ENCODE measurements at regions not wholly inside any gene's neighbourhood (a gene's known extent, or its start where the extent isn't known, plus 50 kb on each side); places are given as distances from the start of the nearest gene placed in this dataset.
"Not testable (repeated sequence)": the region's sequence is repeated elsewhere in the genome, so short reads cannot be mapped to it uniquely, and the experiment has no call there.

DNA sequence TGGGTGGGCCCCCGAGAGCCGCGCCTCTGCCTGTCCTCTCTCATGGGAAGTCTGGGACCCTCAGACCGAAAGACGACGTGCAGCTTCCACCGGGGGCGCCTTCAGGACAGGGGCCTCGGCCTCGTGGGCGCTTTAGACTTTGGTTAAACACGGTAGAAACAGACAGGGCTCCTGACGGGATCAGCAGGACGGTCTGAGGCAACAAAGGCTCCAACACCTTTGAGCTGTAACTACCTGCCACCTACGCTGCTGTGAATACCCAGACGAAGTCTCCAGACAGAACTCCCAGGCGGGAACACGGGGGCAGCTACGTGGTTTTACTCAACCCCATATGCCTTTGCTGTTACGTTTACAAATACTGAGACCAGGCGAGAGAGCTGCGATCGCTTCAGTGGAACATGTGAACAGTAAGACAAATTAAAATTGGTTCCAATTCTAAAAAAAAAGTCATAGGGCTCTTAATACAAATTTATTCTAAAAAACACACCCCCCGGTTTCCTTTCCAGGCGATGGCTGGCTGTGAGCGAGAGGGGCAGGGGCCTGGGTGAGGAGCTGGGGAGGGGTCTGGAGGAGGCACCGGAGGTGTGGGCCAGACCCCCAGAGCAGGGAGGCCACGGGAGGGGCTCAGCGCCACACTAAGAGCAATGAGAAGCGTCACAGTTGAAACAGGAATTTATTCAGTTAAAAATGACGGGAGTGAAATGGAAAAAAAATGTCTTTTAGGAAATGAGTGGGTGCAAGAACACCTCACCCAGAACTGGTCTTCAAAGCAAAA lies 453.2 kb downstream of the QKI start:
- ChIA-PET POLR2A (no interaction called here), CTCF (interaction anchor here (0.7 to 1.4 kb wide), 2 partner anchors 16 to 1539 kb away, joined by 3 read pairs; no protein-coding TSS in a partner anchor)
- Mint-ChIP-seq H3K27me3 (no peaks in the 10 kb centered on the region), H3K4me1 (no peaks in the 10 kb centered on the region), H3K4me3 (no peak overlapping the region), H3K27ac (no peak overlapping the region), H3K9me3 (no peaks in the 10 kb centered on the region), H3K36me3 (ENCODE audit: low read depth) (no peaks in the 10 kb centered on the region)
- no peak for DNase-seq

DNA sequence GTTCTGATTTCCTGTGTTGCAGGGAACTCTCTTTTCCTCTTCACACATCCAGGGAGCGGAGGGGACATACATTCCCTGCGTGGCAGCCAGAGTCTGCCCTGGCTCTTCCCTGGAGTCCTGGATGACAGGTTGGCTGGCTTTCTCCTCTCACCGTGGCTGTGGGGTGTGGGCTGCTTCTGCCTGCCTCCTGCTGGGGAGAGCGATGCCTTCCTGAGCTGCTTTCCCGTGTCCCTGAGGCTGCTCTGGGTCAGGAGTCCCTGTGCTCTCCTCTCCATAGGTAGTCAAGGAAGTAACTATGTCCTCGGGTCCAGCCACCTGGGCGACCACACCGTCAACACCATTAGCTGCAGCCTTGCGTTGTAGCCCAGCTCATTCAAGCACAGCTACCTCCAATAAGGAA lies 451.7 kb downstream of the QKI start:
- H3K4me3 Mint-ChIP-seq: no peak overlapping the region

DNA sequence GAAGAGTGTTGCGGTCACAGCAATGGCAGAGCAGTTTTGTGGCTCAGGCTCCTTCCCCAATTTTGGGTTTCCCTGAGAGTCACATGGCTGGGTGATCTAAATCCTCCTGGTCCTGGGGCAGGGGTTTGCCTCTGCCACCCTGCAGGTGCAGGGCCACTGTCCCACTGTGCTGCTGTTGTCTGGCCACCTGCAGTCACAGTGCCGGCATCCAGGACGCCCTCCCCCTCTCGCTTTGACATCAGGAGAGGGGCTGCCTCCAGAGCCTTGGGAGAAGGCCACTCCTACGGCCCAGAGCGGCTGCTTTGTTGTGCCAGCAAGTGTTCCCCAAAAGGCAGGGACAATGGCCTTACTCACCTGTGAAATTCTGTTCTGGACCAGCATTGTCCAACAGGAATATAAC lies 449.0 kb downstream of the QKI start:
- ChIA-PET POLR2A (no interaction called here), CTCF (no interaction called here)
- Mint-ChIP-seq H3K27ac (no peak overlapping the region), H3K27me3 (peaks cover 6% of the 10 kb centered on the region), H3K4me3 (no peak overlapping the region), H3K36me3 (ENCODE audit: low read depth) (no peaks in the 10 kb centered on the region), H3K9me3 (no peaks in the 10 kb centered on the region), H3K4me1 (no peaks in the 10 kb centered on the region)
- no peak for DNase-seq

More for the DNA sequence above, 451.7 kb downstream of the QKI start:
- no peak for DNase-seq
- peaks cover 2% of the 10 kb centered on the region for H3K27me3 Mint-ChIP-seq
- no peaks in the 10 kb centered on the region for H3K4me1 Mint-ChIP-seq
- H3K36me3 Mint-ChIP-seq (ENCODE audit: low read depth): no peaks in the 10 kb centered on the region
- no peaks in the 10 kb centered on the region for H3K9me3 Mint-ChIP-seq
- ChIA-PET POLR2A (no interaction called here), CTCF (no interaction called here)
- no peak overlapping the region for H3K27ac Mint-ChIP-seq

DNA sequence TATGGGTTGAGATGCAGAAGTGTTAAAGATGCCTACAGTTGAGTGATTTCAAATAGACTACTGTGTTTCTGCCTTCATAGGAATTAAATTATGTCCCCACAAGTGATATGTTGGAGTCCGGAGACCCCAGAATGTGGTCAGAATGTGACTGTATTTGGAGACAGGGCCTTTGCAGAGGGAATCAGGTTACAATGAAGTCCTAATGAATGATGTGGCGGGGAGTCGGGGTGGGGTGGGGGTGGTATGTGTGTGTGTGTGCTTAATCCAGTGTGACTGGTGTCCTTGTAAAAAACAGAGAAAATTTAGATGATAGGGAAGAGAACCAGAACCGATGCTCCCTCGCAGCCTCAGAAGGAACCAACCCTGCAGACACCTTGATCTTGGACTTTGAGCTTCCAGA lies 448.2 kb downstream of the QKI start:
- DNase-seq: no peak
- Mint-ChIP-seq H3K27ac (no peak overlapping the region), H3K4me1 (no peaks in the 10 kb centered on the region), H3K4me3 (no peak overlapping the region), H3K27me3 (peaks cover 6% of the 10 kb centered on the region), H3K36me3 (ENCODE audit: low read depth) (no peaks in the 10 kb centered on the region), H3K9me3 (no peaks in the 10 kb centered on the region)
- ChIA-PET CTCF (no interaction called here), POLR2A (no interaction called here)

DNA sequence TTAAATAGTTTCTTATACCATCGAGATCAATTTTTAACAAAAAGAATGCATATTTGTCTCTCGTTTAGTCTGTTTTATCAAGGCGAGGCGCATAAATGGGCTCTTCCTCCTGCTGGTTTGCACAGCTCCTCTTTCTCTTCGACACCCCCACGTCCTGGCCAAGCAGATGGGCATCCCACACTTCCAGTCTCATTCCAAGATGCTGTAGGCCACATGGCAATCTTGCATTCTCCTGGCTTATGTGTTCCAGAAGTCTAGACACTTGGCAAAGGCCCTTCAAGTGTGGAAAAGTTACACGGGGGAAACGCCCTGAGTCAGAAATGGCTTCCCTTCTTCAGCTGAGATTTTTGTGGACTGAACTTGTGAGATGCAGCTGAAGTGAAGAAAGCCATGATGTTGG lies 447.1 kb downstream of the QKI start:
- peaks cover 6% of the 10 kb centered on the region for H3K27me3 Mint-ChIP-seq
- no peaks in the 10 kb centered on the region for H3K4me1 Mint-ChIP-seq
- no peak for DNase-seq
- H3K9me3 Mint-ChIP-seq: no peaks in the 10 kb centered on the region
- ChIA-PET POLR2A (no interaction called here), CTCF (no interaction called here)
- no peaks in the 10 kb centered on the region for H3K36me3 Mint-ChIP-seq (ENCODE audit: low read depth)
- no peak overlapping the region for H3K27ac Mint-ChIP-seq
- no peak overlapping the region for H3K4me3 Mint-ChIP-seq

DNA sequence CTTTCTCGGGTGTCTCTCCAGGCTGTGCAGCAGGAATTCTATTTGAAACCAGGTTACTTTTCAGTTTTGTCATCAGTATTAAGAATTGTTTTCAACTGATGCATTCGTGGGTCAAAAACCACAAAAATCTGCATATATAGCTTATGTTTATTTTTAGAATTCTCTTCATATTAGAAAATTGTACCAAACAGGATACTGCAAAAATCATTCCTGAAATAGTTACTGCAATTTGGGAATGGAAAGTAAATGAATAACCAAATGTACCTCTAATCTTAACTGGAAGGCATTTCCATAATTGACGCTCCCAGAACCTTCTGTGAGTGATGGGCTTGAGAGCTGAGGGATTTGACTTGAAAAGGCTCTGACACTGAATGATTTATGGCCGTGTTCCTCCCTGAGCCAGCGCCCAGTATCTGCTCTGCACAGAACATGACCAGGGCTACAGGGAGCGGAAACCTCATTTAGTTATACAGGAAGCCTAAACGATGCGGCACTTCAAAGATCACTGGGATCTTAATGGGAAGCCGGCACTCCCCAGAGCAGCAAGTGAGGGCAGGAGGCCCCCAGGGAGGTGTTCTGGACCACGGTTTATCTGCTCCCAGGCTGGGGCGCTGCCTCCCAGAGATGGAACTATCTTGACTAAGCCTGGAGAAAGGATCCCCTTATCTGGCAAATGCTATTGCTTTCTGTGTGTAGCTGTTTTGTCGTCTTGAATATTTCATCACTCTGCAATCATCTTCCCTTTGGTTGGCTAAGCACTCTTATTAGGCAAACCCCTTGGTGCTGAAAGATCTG lies 446.0 kb downstream of the QKI start:
- no peaks in the 10 kb centered on the region for H3K9me3 Mint-ChIP-seq
- H3K4me1 Mint-ChIP-seq: no peaks in the 10 kb centered on the region
- H3K27ac Mint-ChIP-seq: no peak overlapping the region
- no peak for DNase-seq
- no peak overlapping the region for H3K4me3 Mint-ChIP-seq
- no peaks in the 10 kb centered on the region for H3K36me3 Mint-ChIP-seq (ENCODE audit: low read depth)
- peaks cover 6% of the 10 kb centered on the region for H3K27me3 Mint-ChIP-seq
- ChIA-PET POLR2A (no interaction called here), CTCF (no interaction called here)

DNA sequence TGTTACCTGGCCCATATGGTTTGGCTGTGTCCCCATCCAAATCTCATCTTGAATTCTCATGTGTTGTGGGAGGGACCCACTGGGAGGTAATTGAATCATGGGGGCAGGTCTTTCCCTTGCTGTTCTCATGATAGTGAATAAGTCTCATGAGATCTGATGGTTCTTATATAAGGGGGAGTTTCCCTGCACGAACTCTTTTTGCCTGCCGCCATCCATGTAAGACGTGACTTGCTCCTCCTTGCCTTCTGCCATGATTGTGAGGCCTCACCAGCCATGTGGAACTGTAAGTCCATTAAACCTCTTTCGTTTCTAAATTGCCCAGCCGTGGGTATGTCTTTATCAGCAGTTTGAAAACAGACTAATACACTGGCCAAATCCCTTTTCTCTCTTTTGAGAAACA lies 444.4 kb downstream of the QKI start:
- H3K4me1 Mint-ChIP-seq; H3K4me3 Mint-ChIP-seq; CTCF ChIA-PET; H3K9me3 Mint-ChIP-seq; H3K27me3 Mint-ChIP-seq; H3K36me3 Mint-ChIP-seq (ENCODE audit: low read depth); H3K27ac Mint-ChIP-seq; POLR2A ChIA-PET; DNase-seq: not testable (repeated sequence)

DNA sequence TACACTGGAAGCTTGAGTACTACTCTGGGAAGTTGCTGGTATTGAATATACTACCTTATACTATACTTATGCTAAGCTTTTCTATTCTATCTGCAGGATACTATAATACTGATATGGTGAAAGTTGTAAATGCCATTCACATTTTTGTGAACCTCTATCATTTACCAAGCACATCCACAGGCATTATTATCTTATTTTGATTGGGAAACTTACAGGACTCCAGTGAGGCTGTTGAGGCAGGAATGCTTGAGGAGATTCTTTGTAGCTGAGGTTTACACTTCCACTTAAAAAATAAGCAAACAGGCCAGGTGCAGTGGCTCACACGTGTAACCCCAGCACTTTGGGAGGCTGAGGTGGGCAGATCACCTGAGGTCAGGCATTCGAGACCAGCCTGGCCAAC lies 442.9 kb downstream of the QKI start:
- no peaks in the 10 kb centered on the region for H3K36me3 Mint-ChIP-seq (ENCODE audit: low read depth)
- H3K4me3 Mint-ChIP-seq: no peak overlapping the region
- ChIA-PET CTCF (interaction anchor here (0.7 kb wide), 1 partner anchor 467 kb away, joined by 4 read pairs; no protein-coding TSS in a partner anchor), POLR2A (no interaction called here)
- H3K27me3 Mint-ChIP-seq: peaks cover 6% of the 10 kb centered on the region
- no peaks in the 10 kb centered on the region for H3K4me1 Mint-ChIP-seq
- no peak overlapping the region for H3K27ac Mint-ChIP-seq
- DNase-seq: no peak
- no peaks in the 10 kb centered on the region for H3K9me3 Mint-ChIP-seq

DNA sequence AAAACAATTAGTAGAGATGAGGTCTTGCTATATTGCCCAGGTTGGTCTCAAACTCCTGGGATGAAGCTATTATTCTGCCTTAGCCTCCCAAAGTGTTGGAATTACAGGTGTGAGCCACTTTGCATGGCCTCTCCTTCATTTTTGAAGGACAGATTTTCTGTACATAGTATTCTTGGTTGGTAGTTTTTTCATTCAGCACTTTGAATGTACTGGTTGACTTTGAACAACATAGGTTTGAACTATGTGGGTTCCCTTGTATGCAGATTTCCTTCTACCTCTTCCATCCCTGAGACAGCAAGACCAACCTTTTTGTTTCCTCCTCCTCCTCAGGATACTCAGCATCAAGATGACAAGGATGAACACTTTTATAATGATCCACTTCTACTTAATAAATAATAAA lies 436.4 kb downstream of the QKI start:
- no peak overlapping the region for H3K27ac Mint-ChIP-seq
- no peak overlapping the region for H3K4me3 Mint-ChIP-seq
- ChIA-PET CTCF (no interaction called here), POLR2A (no interaction called here)
- no peak for DNase-seq
- peaks cover 2% of the 10 kb centered on the region for H3K9me3 Mint-ChIP-seq
- no peaks in the 10 kb centered on the region for H3K27me3 Mint-ChIP-seq
- H3K36me3 Mint-ChIP-seq (ENCODE audit: low read depth): no peaks in the 10 kb centered on the region
- no peaks in the 10 kb centered on the region for H3K4me1 Mint-ChIP-seq

DNA sequence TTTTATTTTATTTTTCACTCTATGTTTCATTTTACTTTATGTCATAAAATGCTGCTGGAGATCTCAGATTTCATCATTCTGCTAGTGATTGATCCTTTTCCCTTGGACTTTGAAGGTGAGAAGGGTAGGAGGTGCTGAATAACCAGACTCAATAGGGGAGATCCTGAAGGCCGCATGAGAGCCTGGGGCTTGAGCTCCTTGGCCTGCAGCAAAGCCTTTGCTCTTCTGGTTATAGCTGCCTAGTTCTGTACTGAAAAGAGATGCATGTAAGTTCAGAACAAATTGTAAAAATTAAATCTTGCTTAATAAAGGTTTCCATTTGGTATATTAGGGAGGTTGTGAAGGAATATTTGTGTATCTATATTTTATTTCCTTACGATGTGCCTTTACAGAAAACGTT lies 430.2 kb downstream of the QKI start:
- ChIA-PET POLR2A (no interaction called here), CTCF (no interaction called here)
- Mint-ChIP-seq H3K27me3 (no peaks in the 10 kb centered on the region), H3K36me3 (ENCODE audit: low read depth) (no peaks in the 10 kb centered on the region), H3K4me1 (no peaks in the 10 kb centered on the region), H3K27ac (no peak overlapping the region), H3K9me3 (peaks cover 10% of the 10 kb centered on the region), H3K4me3 (no peak overlapping the region)
- DNase-seq: no peak

DNA sequence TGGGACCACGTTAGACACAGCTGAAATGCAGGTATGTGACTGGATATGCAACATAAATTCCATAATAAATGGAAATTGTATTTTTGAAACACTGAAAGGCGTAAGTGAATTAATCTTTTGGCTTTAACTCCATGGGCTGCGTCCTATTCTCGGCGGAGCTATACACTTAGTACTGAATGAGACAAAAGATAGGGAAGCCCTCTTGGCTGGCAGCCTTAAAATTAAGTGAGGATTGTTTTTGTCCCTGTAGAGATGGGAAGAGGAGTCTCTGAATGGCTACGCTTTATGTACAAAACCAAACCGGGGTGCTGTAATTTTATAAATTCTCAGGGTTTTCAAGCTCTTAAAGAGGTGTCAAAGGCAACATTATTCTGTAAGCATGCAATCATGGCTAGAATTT lies 429.8 kb downstream of the QKI start:
- no peak for DNase-seq
- H3K9me3 Mint-ChIP-seq: peaks cover 10% of the 10 kb centered on the region
- H3K4me3 Mint-ChIP-seq: no peak overlapping the region
- no peak overlapping the region for H3K27ac Mint-ChIP-seq
- H3K36me3 Mint-ChIP-seq (ENCODE audit: low read depth): no peaks in the 10 kb centered on the region
- no peaks in the 10 kb centered on the region for H3K27me3 Mint-ChIP-seq
- ChIA-PET POLR2A (no interaction called here), CTCF (no interaction called here)
- H3K4me1 Mint-ChIP-seq: no peaks in the 10 kb centered on the region

DNA sequence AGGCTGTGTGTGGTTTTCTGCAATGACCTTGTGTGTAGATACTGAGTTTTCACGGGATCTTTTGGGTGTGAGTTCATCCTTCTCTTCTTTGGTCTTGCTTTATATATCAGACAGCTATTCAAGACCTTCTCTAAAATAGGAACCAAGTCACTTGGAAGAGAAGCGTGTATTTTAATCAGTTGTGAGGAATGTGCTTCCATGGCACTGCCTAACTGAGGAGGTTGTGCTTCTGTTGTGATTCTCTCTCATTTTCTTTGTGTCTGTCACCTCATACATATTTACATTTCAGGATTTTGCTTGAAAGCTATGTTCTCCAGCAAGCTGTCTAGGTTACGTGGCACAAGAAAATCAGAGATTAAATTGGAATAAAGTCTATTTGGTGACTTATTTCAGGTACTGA lies 428.7 kb downstream of the QKI start:
- no peaks in the 10 kb centered on the region for H3K36me3 Mint-ChIP-seq (ENCODE audit: low read depth)
- no peak overlapping the region for H3K4me3 Mint-ChIP-seq
- ChIA-PET CTCF (no interaction called here), POLR2A (no interaction called here)
- no peaks in the 10 kb centered on the region for H3K27me3 Mint-ChIP-seq
- H3K4me1 Mint-ChIP-seq: no peaks in the 10 kb centered on the region
- H3K9me3 Mint-ChIP-seq: peaks cover 10% of the 10 kb centered on the region
- no peak for DNase-seq
- H3K27ac Mint-ChIP-seq: no peak overlapping the region

DNA sequence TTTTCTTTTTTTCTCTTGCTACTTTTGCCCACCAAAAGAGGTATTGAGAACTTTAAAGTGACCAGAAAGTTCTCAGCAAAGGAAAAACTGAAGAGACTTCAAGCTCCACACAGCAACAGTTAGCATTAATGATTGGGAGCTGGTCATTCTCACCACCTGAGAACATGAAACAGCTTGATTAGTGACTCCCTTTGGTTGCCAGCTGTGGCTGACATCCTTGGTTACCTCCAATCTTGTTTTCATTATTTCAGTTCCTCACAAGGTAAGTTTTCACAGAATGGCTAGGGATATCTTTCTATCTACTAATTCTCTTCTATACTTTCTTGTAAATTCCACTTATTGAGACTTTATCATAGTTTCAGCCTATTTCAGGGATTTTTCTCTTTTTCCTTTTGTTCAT lies 427.9 kb downstream of the QKI start:
- H3K4me1 Mint-ChIP-seq: no peaks in the 10 kb centered on the region
- H3K27me3 Mint-ChIP-seq: no peaks in the 10 kb centered on the region
- ChIA-PET POLR2A (no interaction called here), CTCF (no interaction called here)
- H3K27ac Mint-ChIP-seq: no peak overlapping the region
- peaks cover 10% of the 10 kb centered on the region for H3K9me3 Mint-ChIP-seq
- no peak for DNase-seq
- no peak overlapping the region for H3K4me3 Mint-ChIP-seq
- no peaks in the 10 kb centered on the region for H3K36me3 Mint-ChIP-seq (ENCODE audit: low read depth)

DNA sequence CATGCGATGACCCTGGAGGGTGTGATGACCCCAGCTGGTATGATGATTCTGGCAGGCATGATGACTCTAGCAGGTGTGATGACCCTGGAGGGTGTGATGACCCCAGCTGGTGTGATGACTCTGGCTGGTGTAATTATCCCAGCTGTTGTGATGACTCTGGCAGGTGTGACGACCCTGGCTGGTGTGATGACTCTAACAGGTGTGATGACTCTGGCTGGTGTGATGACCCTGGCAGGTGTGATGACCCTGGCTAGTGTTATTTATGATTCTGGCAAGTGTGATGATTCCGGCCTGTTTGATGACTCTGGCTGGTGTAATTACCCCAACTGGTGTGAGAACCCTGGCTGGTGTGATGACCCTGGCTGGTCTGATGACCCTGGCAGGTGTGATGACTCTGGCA lies 427.2 kb downstream of the QKI start:
- Mint-ChIP-seq H3K36me3 (ENCODE audit: low read depth) (no peaks in the 10 kb centered on the region), H3K27ac (no peak overlapping the region), H3K4me3 (no peak overlapping the region), H3K9me3 (peaks cover 10% of the 10 kb centered on the region), H3K4me1 (no peaks in the 10 kb centered on the region), H3K27me3 (peaks cover 2% of the 10 kb centered on the region)
- ChIA-PET CTCF (no interaction called here), POLR2A (no interaction called here)
- no peak for DNase-seq
